DOHH2 (cell line): ENCODE measurements at regions not wholly inside any gene's neighbourhood (a gene's known extent, or its start where the extent isn't known, plus 50 kb on each side); places are given as distances from the start of the nearest gene placed in this dataset.

ENCODE experiments used
- H3F3A ChIP-seq: fragments of 200-600 bp; sonication (generic), shearing (Covaris generic); 2 replicates; pipeline ENCODE4 v1.6.0; 2016; ENCODE audit warnings: antibody characterized with exemption, mild to moderate bottlenecking; ENCODE audit not compliant: control insufficient read depth, insufficient read depth
- H3K27ac ChIP-seq: fragments of 200-600 bp; sonication (generic); 2 replicates; pipeline ENCODE4 v1.5.1; 2014; ENCODE audit warnings: low read depth, mild to moderate bottlenecking, low read length, moderate library complexity
- H3K27me3 ChIP-seq: fragments of 200-600 bp; sonication (generic); 2 replicates; pipeline ENCODE4 v1.6.1; 2014; ENCODE audit warnings: mild to moderate bottlenecking, low read length, mixed read lengths; ENCODE audit not compliant: control insufficient read depth
- H3K36me3 ChIP-seq: fragments of 200-600 bp; sonication (generic); 2 replicates; pipeline ENCODE4 v1.6.1; 2014; ENCODE audit warnings: mild to moderate bottlenecking, low read length, moderate library complexity, mixed read lengths; ENCODE audit not compliant: control insufficient read depth
- H3K4me1 ChIP-seq: fragments of 200-600 bp; sonication (generic); 2 replicates; pipeline ENCODE4 v1.6.1; 2014; ENCODE audit warnings: mild to moderate bottlenecking, low read length, mixed read lengths; ENCODE audit not compliant: control insufficient read depth
- H3K4me2 ChIP-seq: fragments of 200-600 bp; sonication (generic); 2 replicates; pipeline ENCODE4 v1.6.0; 2014; ENCODE audit warnings: mild to moderate bottlenecking, low read length, moderate library complexity
- H3K4me3 ChIP-seq: fragments of 200-600 bp; sonication (generic); 2 replicates; pipeline ENCODE4 v1.5.1; 2014; ENCODE audit warnings: mild to moderate bottlenecking, low read length, mixed read lengths
- H3K79me2 ChIP-seq: fragments of 200-600 bp; sonication (generic); 2 replicates; pipeline ENCODE4 v1.6.1; 2014; ENCODE audit warnings: mild to moderate bottlenecking, low read length, mixed read lengths; ENCODE audit not compliant: control insufficient read depth
- H3K9me2 ChIP-seq: fragments of 200-600 bp; sonication (generic); replicated peaks from 2 replicates; pipeline ENCODE4 v1.6.1; 2014; ENCODE audit warnings: mild to moderate bottlenecking, low read length, mixed read lengths; ENCODE audit not compliant: control insufficient read depth
- H3K9me3 ChIP-seq: fragments of 200-600 bp; sonication (generic); 2 replicates; pipeline ENCODE4 v1.6.1; 2014; ENCODE audit warnings: antibody characterized with exemption, low read length, mixed read lengths; ENCODE audit not compliant: control insufficient read depth, insufficient read depth
- H4K20me1 ChIP-seq: fragments of 200-600 bp; sonication (generic); 2 replicates; pipeline ENCODE4 v1.6.0; 2014; ENCODE audit warnings: low read depth, mild to moderate bottlenecking, antibody characterized with exemption, low read length, moderate library complexity; ENCODE audit not compliant: control insufficient read depth, insufficient read depth
- CTCF ChIP-seq: fragments of 200-600 bp; sonication (generic); IDR thresholded peaks from one replicate; pipeline ENCODE4 v1.5.1; 2014; ENCODE audit warnings: antibody characterized with exemption, mild to moderate bottlenecking, low read depth, low read length; ENCODE audit not compliant: poor library complexity, severe bottlenecking
- EZH2phosphoT487 ChIP-seq: fragments of 200-600 bp; sonication (generic); IDR thresholded peaks from 2 replicates; pipeline ENCODE4 v1.6.1; 2017; ENCODE audit warnings: borderline replicate concordance, mild to moderate bottlenecking, antibody characterized with exemption, low read length, moderate library complexity, mixed read lengths

GRCh38 chrX:137401092-137401491 lies 164.8 kb upstream of the ZIC3 start:
- H3K79me2 ChIP-seq, result no peaks in the 10 kb centered on the region
- H3K36me3 ChIP-seq, result no peaks in the 10 kb centered on the region
- no peaks in the 10 kb centered on the region for H3K9me3 ChIP-seq
- H3K27me3 ChIP-seq, result no peaks in the 10 kb centered on the region
- H3K4me2 ChIP-seq, result no peak overlapping the region
- no peaks in the 10 kb centered on the region for H3K4me1 ChIP-seq
- H3F3A ChIP-seq, result no peaks in the 10 kb centered on the region
- H3K4me3 ChIP-seq, result no peak overlapping the region
- no peaks in the 10 kb centered on the region for H3K9me2 ChIP-seq
- H4K20me1 ChIP-seq, result no peaks in the 10 kb centered on the region
- no peak for TF ChIP-seq CTCF
- TF ChIP-seq EZH2phosphoT487, result no peak
- H3K27ac ChIP-seq, result no peak overlapping the region

- H3K4me3 ChIP-seq, result no peak overlapping the region
- no peaks in the 10 kb centered on the region for H3K9me3 ChIP-seq
- H3K9me2 ChIP-seq, result no peaks in the 10 kb centered on the region
- no peak overlapping the region for H3K4me2 ChIP-seq
- TF ChIP-seq EZH2phosphoT487 (no peak), CTCF (no peak)
- H4K20me1 ChIP-seq, result no peaks in the 10 kb centered on the region
- no peaks in the 10 kb centered on the region for H3K79me2 ChIP-seq
- no peaks in the 10 kb centered on the region for H3K27me3 ChIP-seq
- no peaks in the 10 kb centered on the region for H3K4me1 ChIP-seq
- no peak overlapping the region for H3K27ac ChIP-seq
- no peaks in the 10 kb centered on the region for H3K36me3 ChIP-seq
- H3F3A ChIP-seq, result no peaks in the 10 kb centered on the region
Observed at GRCh38 chrX:137387646-137388045, 178.3 kb upstream of the ZIC3 start.

GRCh38 chrX:137366018-137366633 lies 199.8 kb upstream of the ZIC3 start:
- H3K79me2 ChIP-seq, result no peaks in the 10 kb centered on the region
- no peaks in the 10 kb centered on the region for H3F3A ChIP-seq
- H3K27ac ChIP-seq, result no peak overlapping the region
- H3K4me2 ChIP-seq, result no peak overlapping the region
- H3K36me3 ChIP-seq, result no peaks in the 10 kb centered on the region
- no peaks in the 10 kb centered on the region for H3K27me3 ChIP-seq
- H3K4me3 ChIP-seq, result no peak overlapping the region
- H3K4me1 ChIP-seq, result no peaks in the 10 kb centered on the region
- no peaks in the 10 kb centered on the region for H3K9me3 ChIP-seq
- no peaks in the 10 kb centered on the region for H3K9me2 ChIP-seq
- TF ChIP-seq EZH2phosphoT487, result no peak
- H4K20me1 ChIP-seq, result no peaks in the 10 kb centered on the region

GRCh38 chrX:137363559-137363958 lies 202.4 kb upstream of the ZIC3 start:
- Histone ChIP-seq H3K27me3 (no peaks in the 10 kb centered on the region), H3K27ac (no peak overlapping the region), H3K9me3 (no peaks in the 10 kb centered on the region), H3K79me2 (no peaks in the 10 kb centered on the region), H3K4me2 (no peak overlapping the region), H3K36me3 (no peaks in the 10 kb centered on the region), H3F3A (no peaks in the 10 kb centered on the region), H4K20me1 (no peaks in the 10 kb centered on the region), H3K4me3 (no peak overlapping the region), H3K9me2 (no peaks in the 10 kb centered on the region), H3K4me1 (no peaks in the 10 kb centered on the region)
- TF ChIP-seq CTCF, result no peak
